ENCODE measurements at regions not wholly inside any gene's neighbourhood (a gene's known extent, or its start where the extent isn't known, plus 50 kb on each side); places are given as distances from the start of the nearest gene placed in this dataset.

GRCh38 chr4:187767158-187767557 lies 228.4 kb upstream of the ZFP42 start:
- TF ChIP-seq CTCF (IDR thresholded peaks at IDR 0.05; ENCODE audit: low read depth, low read length), result no peak
- H3K4me3 ChIP-seq (replicated peaks in 1 of 2; ENCODE audit: low read depth in 2 of 2, low read length in 2 of 2), result no peak overlapping the region
- DNase-seq (ENCODE audit: low read depth in 2 of 2), result no peak

DNA sequence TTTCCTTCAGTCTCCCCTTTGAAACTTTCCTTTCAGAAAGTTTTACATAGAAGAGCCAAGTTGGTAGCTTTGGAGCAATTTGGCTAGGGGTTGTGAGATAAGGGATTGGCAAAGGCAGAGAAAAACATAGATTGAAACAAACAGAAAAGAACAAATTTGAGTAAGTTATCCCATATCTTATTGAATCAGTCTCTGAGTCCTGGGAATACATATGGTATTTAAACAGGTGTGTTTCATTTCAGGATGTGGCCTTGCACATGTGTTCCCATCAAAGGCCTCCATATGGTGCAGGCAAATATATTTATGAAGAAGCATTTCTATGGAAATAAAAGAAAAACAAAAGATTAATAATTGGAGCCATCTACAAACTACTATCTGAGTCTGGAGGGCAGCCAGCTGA lies 227.9 kb upstream of the ZFP42 start:
- no peak for TF ChIP-seq CTCF (IDR thresholded peaks at IDR 0.05; ENCODE audit: low read depth, low read length)
- DNase-seq (ENCODE audit: low read depth in 2 of 2), result no peak
- no peak overlapping the region for H3K4me3 ChIP-seq (replicated peaks in 1 of 2; ENCODE audit: low read depth in 2 of 2, low read length in 2 of 2)

- TF ChIP-seq CTCF (IDR thresholded peaks at IDR 0.05; ENCODE audit: low read depth, low read length), result no peak
- no peak overlapping the region for H3K4me3 ChIP-seq (replicated peaks in 1 of 2; ENCODE audit: low read depth in 2 of 2, low read length in 2 of 2)
- no peak for DNase-seq (ENCODE audit: low read depth in 2 of 2)
Measured at GRCh38 chr4:187770345-187770744, 225.2 kb upstream of the ZFP42 start.

- no peak for TF ChIP-seq CTCF (IDR thresholded peaks at IDR 0.05; ENCODE audit: low read depth, low read length)
- DNase-seq (ENCODE audit: low read depth in 2 of 2), result no peak
- H3K4me3 ChIP-seq (replicated peaks in 1 of 2; ENCODE audit: low read depth in 2 of 2, low read length in 2 of 2), result no peak overlapping the region
Measured at GRCh38 chr4:187777954-187778353, 217.6 kb upstream of the ZFP42 start.

- no peak overlapping the region for H3K4me3 ChIP-seq (replicated peaks in 1 of 2; ENCODE audit: low read depth in 2 of 2, low read length in 2 of 2)
- DNase-seq (ENCODE audit: low read depth in 2 of 2), result no peak
- no peak for TF ChIP-seq CTCF (IDR thresholded peaks at IDR 0.05; ENCODE audit: low read depth, low read length)
Measured at GRCh38 chr4:187780070-187780469, 215.5 kb upstream of the ZFP42 start.

DNA sequence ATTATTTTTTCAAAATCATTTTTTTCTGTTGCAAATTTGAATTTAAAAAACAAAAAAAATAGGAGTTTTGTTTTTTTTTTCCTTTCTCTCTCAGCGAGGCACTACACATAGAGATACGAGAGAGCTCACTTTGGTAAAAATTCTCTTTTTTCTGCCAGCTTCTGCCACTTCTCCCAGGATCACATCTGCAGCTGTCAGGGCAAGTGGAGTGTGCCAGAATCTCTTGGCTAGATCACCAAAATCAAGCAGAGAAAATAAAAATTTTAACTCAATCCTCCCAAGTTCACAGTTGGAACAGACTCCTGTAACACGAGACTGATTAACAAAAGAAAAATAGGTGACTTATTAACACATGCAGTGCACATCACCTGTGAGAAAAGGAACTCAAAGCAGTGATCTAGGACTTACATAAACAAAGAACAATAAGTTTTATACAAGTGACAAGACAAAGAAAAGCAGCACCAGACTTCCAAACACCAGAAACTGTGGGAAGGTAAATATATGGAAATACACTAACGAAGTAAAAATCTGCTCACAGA lies 213.2 kb upstream of the ZFP42 start:
- TF ChIP-seq CTCF (IDR thresholded peaks at IDR 0.05; ENCODE audit: low read depth, low read length), result no peak
- no peak for DNase-seq (ENCODE audit: low read depth in 2 of 2)

DNA sequence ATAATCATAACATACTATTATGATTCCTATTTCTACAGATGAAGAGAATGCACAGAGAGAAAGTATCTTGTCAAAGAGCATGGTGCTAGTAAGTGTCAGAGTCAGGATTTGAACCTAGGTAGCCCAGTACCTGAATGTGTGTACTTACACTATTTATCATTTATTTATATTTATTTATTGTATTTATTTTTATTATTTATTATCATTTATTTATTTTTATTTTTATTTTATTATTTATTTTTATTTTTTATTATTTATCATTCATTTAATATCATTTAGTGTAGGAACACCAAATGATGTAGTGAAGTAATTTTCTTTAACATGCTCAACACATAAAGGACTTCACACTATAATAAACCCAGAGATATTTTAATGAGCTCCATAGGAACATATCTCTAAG lies 209.4 kb upstream of the ZFP42 start:
- H3K4me3 ChIP-seq (replicated peaks in 1 of 2; ENCODE audit: low read depth in 2 of 2, low read length in 2 of 2), result no peak overlapping the region
- DNase-seq (ENCODE audit: low read depth in 2 of 2), result no peak
- no peak for TF ChIP-seq CTCF (IDR thresholded peaks at IDR 0.05; ENCODE audit: low read depth, low read length)

More for the DNA sequence above, 213.2 kb upstream of the ZFP42 start:
- no peak overlapping the region for H3K4me3 ChIP-seq (replicated peaks in 1 of 2; ENCODE audit: low read depth in 2 of 2, low read length in 2 of 2)

Data from cardiac fibroblast (primary cell).